ENCODE measurements at regions not wholly inside any gene's neighbourhood (a gene's known extent, or its start where the extent isn't known, plus 50 kb on each side); places are given as distances from the start of the nearest gene placed in this dataset.

DNA sequence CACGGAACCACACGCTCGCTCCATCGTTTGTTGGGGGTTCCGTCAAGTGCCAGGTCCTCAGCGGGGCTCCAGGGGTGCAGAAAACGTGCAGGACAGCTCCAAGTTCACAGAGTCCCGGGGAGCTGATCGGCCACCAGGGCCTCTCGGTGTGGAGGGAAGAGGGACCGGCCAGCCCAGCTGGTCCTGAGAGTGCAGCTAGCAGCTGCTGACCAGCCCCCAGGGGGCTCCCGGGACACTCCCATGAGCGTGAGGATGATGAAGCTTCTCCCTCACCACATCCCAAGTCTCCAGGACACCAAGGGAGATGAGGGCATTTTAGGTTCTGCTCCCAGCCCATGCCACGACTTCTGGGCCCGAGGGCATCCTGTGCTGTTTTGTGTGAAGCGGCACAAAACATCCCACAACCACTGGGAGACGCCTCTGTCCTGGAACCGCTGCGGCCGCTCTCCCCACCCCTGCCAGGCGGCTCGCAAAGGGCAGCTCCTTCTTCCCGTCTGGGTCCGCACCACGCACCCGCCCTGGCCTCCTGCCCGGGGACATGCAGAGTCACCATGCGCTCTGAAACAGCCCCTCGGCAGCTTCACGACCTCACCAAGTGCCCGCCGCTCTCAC is 67.5 kb upstream of the IRX4 start:
- DNase-seq = no peak
- 75 to 85% methylated on average over 23 to 26 of the region's 32 CpGs for WGBS, 2 donors
- intact Hi-C loops (cut with DNase I) = no loop called here
- H3K4me1 ChIP-seq = no peaks in the 10 kb centered on the region
- no peaks in the 10 kb centered on the region for H3K36me3 ChIP-seq (replicated peaks in 1 of 2; ENCODE audit: insufficient read depth in 1 of 2, low read depth in 2 of 2)
- no peaks in the 10 kb centered on the region for H3K27me3 ChIP-seq
- H3K4me3 ChIP-seq = no peak overlapping the region
- no peak for ATAC-seq
- H3K27ac ChIP-seq = no peak overlapping the region
- TF ChIP-seq POLR2A (IDR thresholded peaks at IDR 0.05) = no peak
- TF ChIP-seq, protein P1, sequence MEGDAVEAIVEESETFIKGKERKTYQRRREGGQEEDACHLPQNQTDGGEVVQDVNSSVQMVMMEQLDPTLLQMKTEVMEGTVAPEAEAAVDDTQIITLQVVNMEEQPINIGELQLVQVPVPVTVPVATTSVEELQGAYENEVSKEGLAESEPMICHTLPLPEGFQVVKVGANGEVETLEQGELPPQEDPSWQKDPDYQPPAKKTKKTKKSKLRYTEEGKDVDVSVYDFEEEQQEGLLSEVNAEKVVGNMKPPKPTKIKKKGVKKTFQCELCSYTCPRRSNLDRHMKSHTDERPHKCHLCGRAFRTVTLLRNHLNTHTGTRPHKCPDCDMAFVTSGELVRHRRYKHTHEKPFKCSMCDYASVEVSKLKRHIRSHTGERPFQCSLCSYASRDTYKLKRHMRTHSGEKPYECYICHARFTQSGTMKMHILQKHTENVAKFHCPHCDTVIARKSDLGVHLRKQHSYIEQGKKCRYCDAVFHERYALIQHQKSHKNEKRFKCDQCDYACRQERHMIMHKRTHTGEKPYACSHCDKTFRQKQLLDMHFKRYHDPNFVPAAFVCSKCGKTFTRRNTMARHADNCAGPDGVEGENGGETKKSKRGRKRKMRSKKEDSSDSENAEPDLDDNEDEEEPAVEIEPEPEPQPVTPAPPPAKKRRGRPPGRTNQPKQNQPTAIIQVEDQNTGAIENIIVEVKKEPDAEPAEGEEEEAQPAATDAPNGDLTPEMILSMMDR (IDR thresholded peaks at IDR 0.05) = no peak
- no peaks in the 10 kb centered on the region for H3K9me3 ChIP-seq

DNA sequence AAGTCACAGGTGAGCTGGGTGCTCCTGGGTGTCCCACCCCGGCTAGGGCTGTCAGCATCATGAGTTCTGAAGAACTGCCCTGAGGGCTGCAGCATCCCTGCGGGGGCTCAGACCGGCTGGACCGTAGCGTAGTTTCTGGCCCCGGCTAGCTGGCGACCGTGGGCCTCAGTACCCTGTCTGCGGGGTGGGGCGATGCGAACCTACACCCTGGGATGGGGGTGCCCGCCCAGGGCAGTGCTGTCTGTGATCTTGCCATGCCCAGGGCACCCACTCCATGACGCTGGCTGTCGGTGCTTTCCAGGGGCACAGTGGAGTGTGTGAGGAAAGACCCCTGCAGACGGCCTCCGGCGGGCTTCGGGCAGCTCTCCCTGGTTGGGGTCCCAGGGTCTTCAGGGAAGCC is 66.5 kb upstream of the IRX4 start:
- no peak for TF ChIP-seq POLR2A (IDR thresholded peaks at IDR 0.05)
- no peak overlapping the region for H3K4me3 ChIP-seq
- no peaks in the 10 kb centered on the region for H3K36me3 ChIP-seq (replicated peaks in 1 of 2; ENCODE audit: insufficient read depth in 1 of 2, low read depth in 2 of 2)
- H3K4me1 ChIP-seq = no peaks in the 10 kb centered on the region
- H3K9me3 ChIP-seq = no peaks in the 10 kb centered on the region
- ATAC-seq (no peak), DNase-seq (no peak)
- no peaks in the 10 kb centered on the region for H3K27me3 ChIP-seq
- 75 to 82% methylated on average over 5 to 18 of the region's 18 CpGs for WGBS, 2 donors
- intact Hi-C loops (cut with DNase I) = no loop called here
- peak overlapping the region in 1 of 4 donors; percentile 8 for H3K27ac ChIP-seq

DNA sequence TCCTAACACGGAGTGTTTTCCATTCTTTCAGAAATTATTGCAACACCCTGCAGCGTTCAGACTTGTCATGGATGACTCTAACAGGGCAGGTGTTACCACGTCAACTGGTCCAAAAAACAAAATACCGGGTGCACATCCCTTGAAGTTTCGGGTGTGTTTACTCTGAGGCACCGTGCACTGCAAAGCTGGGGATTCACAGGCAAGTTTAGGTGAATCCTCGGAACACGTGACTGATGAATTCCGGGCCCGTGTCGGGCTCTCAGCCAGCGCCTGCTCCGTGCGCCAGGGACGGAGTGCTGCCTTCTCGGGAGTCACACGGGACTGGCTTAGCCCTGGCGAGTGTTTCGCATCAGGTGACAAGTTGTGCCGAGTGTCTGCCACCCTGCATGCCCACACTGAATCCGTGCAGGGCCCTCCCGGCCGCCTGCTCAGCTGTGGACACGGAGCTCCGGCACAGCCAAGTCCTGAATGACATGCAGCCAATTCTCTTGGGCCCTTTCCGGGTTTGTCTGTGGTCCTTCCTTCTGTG is 66.0 kb upstream of the IRX4 start:
- intact Hi-C loops (cut with DNase I) = no loop called here
- ATAC-seq (peak; percentile 36), DNase-seq (no peak)
- Histone ChIP-seq H3K27me3 (no peaks in the 10 kb centered on the region), H3K27ac (peak overlapping the region in 1 of 4 donors; percentile 8), H3K4me3 (no peak overlapping the region), H3K9me3 (no peaks in the 10 kb centered on the region), H3K36me3 (replicated peaks in 1 of 2; ENCODE audit: insufficient read depth in 1 of 2, low read depth in 2 of 2) (no peaks in the 10 kb centered on the region), H3K4me1 (no peaks in the 10 kb centered on the region)
- no peak for TF ChIP-seq POLR2A (IDR thresholded peaks at IDR 0.05)
- TF ChIP-seq, protein P1 (IDR thresholded peaks at IDR 0.05) = no peak
- 81 to 85% methylated on average over 8 to 26 of the region's 26 CpGs for WGBS, 2 donors

DNA sequence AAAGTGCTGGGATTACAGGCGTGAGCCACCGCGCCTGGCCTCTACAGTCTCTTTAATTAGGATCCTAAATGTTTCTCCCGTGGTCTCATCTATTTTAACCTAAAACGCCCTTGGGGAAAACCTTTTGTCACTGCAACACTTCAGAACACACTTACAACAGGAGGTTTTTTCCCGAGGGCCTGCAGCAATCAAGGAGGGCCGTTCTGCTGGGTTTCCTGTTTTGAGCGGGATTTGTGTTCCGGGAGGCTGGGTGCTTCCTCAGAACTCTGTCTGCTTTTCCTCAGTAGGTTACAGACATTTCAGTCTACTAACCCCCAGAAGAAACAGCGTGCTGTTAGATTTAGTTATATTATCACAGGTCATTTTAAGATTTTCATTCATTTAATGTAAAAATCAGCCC is 65.4 kb upstream of the IRX4 start:
- no peak for ATAC-seq
- DNase-seq = no peak
- WGBS, 2 donors = 67 to 71% methylated on average over 10 of the region's 10 CpGs
- no peak overlapping the region for H3K4me3 ChIP-seq
- no peaks in the 10 kb centered on the region for H3K9me3 ChIP-seq
- TF ChIP-seq, protein P1 (IDR thresholded peaks at IDR 0.05) = no peak
- no peak for TF ChIP-seq POLR2A (IDR thresholded peaks at IDR 0.05)
- intact Hi-C loops (cut with DNase I) = no loop called here
- H3K27me3 ChIP-seq = no peaks in the 10 kb centered on the region
- H3K36me3 ChIP-seq (replicated peaks in 1 of 2; ENCODE audit: insufficient read depth in 1 of 2, low read depth in 2 of 2) = no peaks in the 10 kb centered on the region
- no peak overlapping the region for H3K27ac ChIP-seq
- no peaks in the 10 kb centered on the region for H3K4me1 ChIP-seq

DNA sequence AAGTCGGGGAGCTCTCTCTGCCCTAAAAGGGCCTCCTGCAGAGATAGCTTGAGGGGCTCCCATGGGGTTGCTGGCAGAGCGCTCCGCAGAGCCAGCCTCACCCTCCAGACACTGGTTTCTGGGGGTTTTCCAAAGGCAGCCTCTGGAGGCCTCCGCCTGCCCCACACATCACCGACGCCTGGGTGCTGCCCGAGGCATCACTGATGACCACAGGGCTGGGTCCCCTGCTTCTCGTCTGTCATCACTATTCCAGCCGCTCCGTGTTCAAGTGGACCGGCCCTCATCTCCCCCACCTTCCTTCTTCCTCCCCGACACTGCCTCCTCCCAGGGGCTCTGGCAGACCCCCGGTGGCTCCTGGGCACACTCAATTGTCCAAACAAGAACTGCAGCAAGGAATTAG is 64.1 kb upstream of the IRX4 start:
- DNase-seq = no peak
- ATAC-seq = no peak
- no peak for TF ChIP-seq POLR2A (IDR thresholded peaks at IDR 0.05)
- TF ChIP-seq, protein P1 (IDR thresholded peaks at IDR 0.05) = no peak
- Histone ChIP-seq H3K4me3 (no peak overlapping the region), H3K4me1 (no peaks in the 10 kb centered on the region), H3K9me3 (no peaks in the 10 kb centered on the region), H3K36me3 (replicated peaks in 1 of 2; ENCODE audit: insufficient read depth in 1 of 2, low read depth in 2 of 2) (no peaks in the 10 kb centered on the region), H3K27ac (no peak overlapping the region), H3K27me3 (no peaks in the 10 kb centered on the region)
- intact Hi-C loops (cut with DNase I) = no loop called here
- WGBS, 2 donors = 74 to 78% methylated on average over 11 to 13 of the region's 13 CpGs

All from body of pancreas (tissue), 4 donors.